NB4 (cell line): ENCODE measurements at regions not wholly inside any gene's neighbourhood (a gene's known extent, or its start where the extent isn't known, plus 50 kb on each side); places are given as distances from the start of the nearest gene placed in this dataset.

ENCODE experiments used
- CTCF ChIP-seq: IDR thresholded peaks from one replicate; pipeline ENCODE4 v1.5.1; 2012; ENCODE audit warnings: low read depth, low read length
- MYC ChIP-seq: IDR thresholded peaks from 2 replicates; pipeline ENCODE4 v1.6.1; 2011; ENCODE audit warnings: low read depth, low read length
- POLR2A ChIP-seq: IDR thresholded peaks from 2 replicates; pipeline ENCODE4 v1.6.1; 2011; ENCODE audit warnings: mild to moderate bottlenecking; ENCODE audit not compliant: insufficient read length; ENCODE audit errors: extremely low read depth

- TF ChIP-seq CTCF, result no peak
- TF ChIP-seq POLR2A, result no peak
- TF ChIP-seq MYC, result no peak
These were observed 534.4 kb upstream of the CAMK1G start for GRCh38 chr1:209048941-209049669.
